Fibroblast of villous mesenchyme (primary cell): ENCODE measurements at regions not wholly inside any gene's neighbourhood (a gene's known extent, or its start where the extent isn't known, plus 50 kb on each side); places are given as distances from the start of the nearest gene placed in this dataset.

ENCODE experiments used
- DNase-seq: peaks from one replicate; pipeline ENCODE4 v3.0.0-alpha.2; 2010; ENCODE audit warnings: low read depth
- H3K4me3 ChIP-seq: 2 replicates; pipeline ENCODE4 v1.5.1; 2011; ENCODE audit warnings: low read depth, mild to moderate bottlenecking, low read length
- CTCF ChIP-seq: IDR thresholded peaks from 2 replicates; pipeline ENCODE4 v1.5.1; 2012; ENCODE audit warnings: low read depth, mild to moderate bottlenecking, low read length; ENCODE audit not compliant: insufficient read depth

GRCh38 chr3:5645692-5646410 is 458.3 kb downstream of the EDEM1 start:
- H3K4me3 ChIP-seq: no peak overlapping the region
- no peak for DNase-seq
- TF ChIP-seq CTCF: no peak

DNA sequence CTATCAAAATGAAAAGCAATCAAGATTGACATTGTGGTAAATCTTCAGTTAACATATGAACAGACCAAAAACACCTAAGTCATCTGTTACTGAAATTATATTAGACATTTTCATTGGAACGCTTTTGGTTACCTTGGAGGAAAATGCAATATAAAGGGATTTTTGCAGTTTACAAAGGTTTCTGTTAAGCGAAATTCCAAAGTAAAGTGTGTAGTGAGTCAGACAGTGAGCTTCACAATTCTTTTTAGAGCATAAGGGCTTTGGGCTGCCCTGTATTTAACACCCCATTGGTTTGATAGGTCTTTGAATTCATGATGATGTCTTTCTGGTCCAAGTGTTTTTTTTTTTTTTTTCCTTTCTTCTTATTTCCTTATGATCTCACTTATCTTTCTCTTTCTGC is 462.8 kb downstream of the EDEM1 start:
- TF ChIP-seq CTCF: no peak
- DNase-seq: no peak
- no peak overlapping the region for H3K4me3 ChIP-seq

DNA sequence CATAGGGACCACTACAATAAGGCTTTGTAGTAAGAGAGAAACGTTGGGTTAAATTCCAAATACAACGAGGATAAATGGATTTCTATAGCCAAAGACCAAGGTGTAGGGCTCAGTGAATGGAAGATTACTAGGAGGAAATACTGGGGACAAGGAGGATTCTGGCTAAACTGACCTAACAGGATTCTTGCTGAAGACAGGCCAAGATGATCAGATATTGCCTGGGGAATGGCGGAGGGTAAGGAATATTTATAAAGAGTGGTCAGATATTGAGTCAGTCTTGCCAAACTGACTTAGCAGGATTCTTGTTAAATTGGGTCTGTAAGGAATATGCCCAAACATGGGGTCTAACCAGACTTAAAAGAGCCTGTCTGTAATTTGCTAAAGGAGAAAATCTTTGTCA is 463.8 kb downstream of the EDEM1 start:
- no peak overlapping the region for H3K4me3 ChIP-seq
- no peak for TF ChIP-seq CTCF
- no peak for DNase-seq

- DNase-seq: no peak
- no peak overlapping the region for H3K4me3 ChIP-seq
- TF ChIP-seq CTCF: no peak
Observed at GRCh38 chr3:5653426-5654143, 466.1 kb downstream of the EDEM1 start.

DNA sequence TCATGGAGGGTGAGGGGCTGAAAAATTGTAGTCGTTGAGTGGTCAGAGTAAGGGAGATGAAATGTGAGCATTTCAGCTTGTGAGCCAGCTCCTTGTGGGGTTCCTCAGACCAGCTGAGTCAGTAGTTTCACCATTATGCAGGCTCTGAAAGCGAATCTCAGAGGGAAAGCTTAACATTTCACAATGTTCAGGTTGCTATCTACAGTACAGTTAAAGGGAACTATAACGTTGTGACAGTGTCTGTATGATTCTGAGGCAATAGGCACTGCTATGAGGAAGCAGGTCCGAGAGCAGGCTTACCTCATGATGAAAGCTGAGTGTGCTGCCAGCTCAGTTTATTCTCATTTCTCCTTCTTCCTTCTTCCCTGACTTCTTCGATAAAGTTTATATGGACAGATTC is 469.6 kb downstream of the EDEM1 start:
- no peak for DNase-seq
- no peak for TF ChIP-seq CTCF
- no peak overlapping the region for H3K4me3 ChIP-seq

DNA sequence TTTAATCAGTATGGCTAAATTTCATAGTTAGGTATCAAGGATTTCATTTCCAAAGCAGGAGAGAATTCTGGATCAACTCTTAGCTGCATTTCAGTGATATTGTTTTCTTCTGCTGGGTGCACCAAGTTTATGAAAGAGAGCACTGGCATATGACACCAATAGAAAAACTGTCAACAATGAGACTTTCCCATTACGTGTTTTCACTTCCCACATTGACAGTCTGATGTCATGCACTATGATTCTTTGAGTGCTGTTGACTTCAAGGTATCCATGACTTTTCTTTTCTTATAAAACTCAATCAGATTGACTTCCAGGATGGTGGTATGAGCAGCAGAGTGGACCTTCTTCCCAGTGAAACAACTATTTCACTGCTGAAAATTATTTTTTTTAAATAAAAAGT is 476.1 kb downstream of the EDEM1 start:
- no peak for DNase-seq
- TF ChIP-seq CTCF: no peak
- no peak overlapping the region for H3K4me3 ChIP-seq

- no peak for TF ChIP-seq CTCF
- H3K4me3 ChIP-seq: no peak overlapping the region
- DNase-seq: no peak
Observed at GRCh38 chr3:5666455-5666854, 478.9 kb downstream of the EDEM1 start.
